K562 (cell line): ENCODE measurements at regions not wholly inside any gene's neighbourhood (a gene's known extent, or its start where the extent isn't known, plus 50 kb on each side); places are given as distances from the start of the nearest gene placed in this dataset.

ENCODE experiments used
- ATAC-seq: fragments of 200-7000 bp; cut with Tn5 transposase; 3 replicates; pipeline ENCODE4 v1.9.1; 2020; ENCODE audit warnings: moderate library complexity
- BruUV-seq: library from RNA; stranded (reverse); fragments of 400-500 nt; replicated peaks from 2 replicates; lab custom pipeline; 2021; lab: Mats Ljungman, UMichigan
- CTCF ChIA-PET: fragments of 300-600 bp; formaldehyde crosslinking; extraction: SDS; loops from one replicate; lab custom pipeline; 2021; ENCODE audit warnings: low intra/inter-chr PET ratio; lab: Yijun Ruan, JAX
- POLR2A ChIA-PET: fragments of 300-600, 350-650 bp; sonication (Branson Sonifier 250); formaldehyde crosslinking; extraction: SDS; loops from one replicate; lab custom pipeline; 2021; ENCODE audit warnings: antibody characterized with exemption, inconsistent platforms; lab: Yijun Ruan, JAX
- DNase-seq, 4 experiments: peaks; one replicate each; pipeline versions ENCODE4 v3.0.0 to v3.0.0-alpha.2; 2011 to 2018; ENCODE audit warnings: low spot score in 3 of 4, mixed read lengths in 3 of 4; ENCODE audit errors: extremely low read depth in 1 of 4
- FAIRE-seq: peaks from 2 replicates; lab custom pipeline; 2011; peaks lifted over from hg19 to GRCh38; lab: Jason Lieb, UNC
- H2AFZ ChIP-seq: 2 replicates; pipeline ENCODE4 v1.6.0; 2011; ENCODE audit warnings: low read depth, low read length, control low read depth, inconsistent platforms
- H3K27ac ChIP-seq: fragments of 200-600 bp; 3 replicates; pipeline ENCODE4 v1.8.0; 2011; ENCODE audit warnings: low read depth, mild to moderate bottlenecking, control low read depth, inconsistent platforms, low read length, moderate library complexity, mixed read lengths; ENCODE audit errors: extremely low read depth
- H3K27me3 ChIP-seq, 2 experiments: fragments of 300-600 bp in 1 of 2; 2 replicates in 1 of 2; 3 replicates in 1 of 2; pipeline versions ENCODE4 v1.6.0 to v1.8.0; 2011; ENCODE audit warnings: inconsistent platforms in 2 of 2, low read length in 2 of 2, mild to moderate bottlenecking in 1 of 2, mixed read lengths in 1 of 2, moderate library complexity in 1 of 2; ENCODE audit not compliant: control insufficient read depth in 2 of 2, insufficient read depth in 2 of 2
- H3K36me3 ChIP-seq: fragments of 300-600 bp; 3 replicates; pipeline ENCODE4 v1.8.0; 2011; ENCODE audit warnings: mild to moderate bottlenecking, low read length, inconsistent platforms; ENCODE audit not compliant: control insufficient read depth, insufficient read depth
- H3K4me1 ChIP-seq, 2 experiments: fragments of 200-600 bp in 1 of 2; replicated peaks in 1 of 2; 2 replicates in 1 of 2; 3 replicates in 1 of 2; pipeline versions ENCODE4 v1.5.1 to v1.8.0; 2011; ENCODE audit warnings: inconsistent platforms in 2 of 2, low read length in 2 of 2, mild to moderate bottlenecking in 1 of 2, mixed read lengths in 1 of 2, moderate library complexity in 1 of 2; ENCODE audit not compliant: control insufficient read depth in 2 of 2, insufficient read depth in 2 of 2
- H3K4me2 ChIP-seq: 2 replicates; pipeline ENCODE4 v1.6.1; 2011; ENCODE audit warnings: low read length, control low read depth, inconsistent platforms, mixed read lengths; ENCODE audit not compliant: insufficient read depth
- H3K4me3 ChIP-seq: fragments of 200-600 bp; sonication (generic), shearing (Covaris generic); 2 replicates; pipeline ENCODE4 v1.5.1; 2016; ENCODE audit warnings: control low read depth, inconsistent platforms
- H3K79me2 ChIP-seq: fragments of 200-600 bp; 3 replicates; pipeline ENCODE4 v1.8.0; 2011; ENCODE audit warnings: low read length, inconsistent platforms; ENCODE audit not compliant: control insufficient read depth, insufficient read depth
- H3K9ac ChIP-seq, 2 experiments: 2 replicates each; pipeline versions ENCODE4 v1.6.0 to v1.6.1; 2011; ENCODE audit warnings: low read depth in 2 of 2, low read length in 2 of 2, control low read depth in 1 of 2, inconsistent platforms in 1 of 2, mild to moderate bottlenecking in 1 of 2, mixed read lengths in 1 of 2; ENCODE audit not compliant: insufficient read depth in 1 of 2
- H3K9me1 ChIP-seq: one replicate; pipeline ENCODE4 v1.6.0; 2011; ENCODE audit warnings: inconsistent platforms, mild to moderate bottlenecking, low read length, moderate library complexity; ENCODE audit not compliant: control insufficient read depth, insufficient read depth
- H3K9me3 ChIP-seq: replicated peaks from 2 replicates; pipeline ENCODE4 v1.5.1; 2011; ENCODE audit warnings: low read depth, low read length, inconsistent platforms; ENCODE audit not compliant: control insufficient read depth, insufficient read depth
- H4K20me1 ChIP-seq: replicated peaks from 2 replicates; pipeline ENCODE4 v1.6.1; 2011; ENCODE audit warnings: low read length, inconsistent platforms, mixed read lengths; ENCODE audit not compliant: control insufficient read depth, insufficient read depth
- FOXA1 ChIP-seq: fragments of 450-650 bp; IDR thresholded peaks from 2 replicates; pipeline ENCODE4 v1.6.1; 2016; ENCODE audit warnings: mild to moderate bottlenecking, borderline replicate concordance
- FOXJ3 ChIP-seq: sonication (generic); formaldehyde crosslinking; IDR thresholded peaks from 2 replicates; pipeline ENCODE4 v1.4.0; 2020; ENCODE audit warnings: mild to moderate bottlenecking, missing genetic modification reagents
- FOXM1 ChIP-seq, 2 experiments: fragments of 450-650 bp in 1 of 2; sonication (generic) in 1 of 2; formaldehyde crosslinking in 1 of 2; IDR thresholded peaks; 2 replicates each; pipeline versions ENCODE4 v1.6.1 to v1.9.0; 2017 to 2022; ENCODE audit warnings: low read depth in 2 of 2, mild to moderate bottlenecking in 2 of 2, missing genetic modification reagents in 1 of 2, moderate library complexity in 1 of 2
- KLF1 ChIP-seq: fragments of 450-650 bp; IDR thresholded peaks from 2 replicates; pipeline ENCODE4 v1.6.1; 2016; ENCODE audit warnings: missing genetic modification characterization, missing compliant biosample characterization
- POLR2H ChIP-seq: IDR thresholded peaks from 2 replicates; pipeline ENCODE4 v1.6.1; 2016; ENCODE audit warnings: missing genetic modification characterization, low read depth, mild to moderate bottlenecking, control low read depth, missing compliant biosample characterization, moderate library complexity
- RFX5 ChIP-seq: IDR thresholded peaks from 2 replicates; pipeline ENCODE4 v1.6.1; 2011; ENCODE audit warnings: low read depth, mild to moderate bottlenecking, improper control_type of control experiment, low read length
- SREBF2 ChIP-seq: sonication (generic); formaldehyde crosslinking; IDR thresholded peaks from 2 replicates; pipeline ENCODE4 v1.4.0; 2020; ENCODE audit warnings: mild to moderate bottlenecking, missing genetic modification reagents
- THRAP3 ChIP-seq: fragments of 450-650 bp; IDR thresholded peaks from 2 replicates; pipeline ENCODE4 v1.6.1; 2016; ENCODE audit warnings: mild to moderate bottlenecking, inconsistent platforms, borderline replicate concordance
- WGBS: fragments of 100-300 bp; shearing (Covaris generic); methylation state at CpG from one replicate; pipeline ENCODE4 v1.1.6; 2016; ENCODE audit warnings: low coverage, mixed read lengths; ENCODE audit not compliant: insufficient coverage; ENCODE audit errors: missing lambda C conversion rate; 5-methylcytosine and 5-hydroxymethylcytosine counted together
- in situ Hi-C: fragments of 300-500 bp; cut with MboI; formaldehyde crosslinking; loops from 4 replicates; pipeline ENCODE4 v1.15.0; 2018; ENCODE audit warnings: inconsistent platforms, mixed read lengths
- intact Hi-C: fragments of 100-400 bp; cut with micrococcal nuclease; formaldehyde crosslinking; loops from 2 replicates; pipeline ENCODE4 v1.14.2; 2022

DNA sequence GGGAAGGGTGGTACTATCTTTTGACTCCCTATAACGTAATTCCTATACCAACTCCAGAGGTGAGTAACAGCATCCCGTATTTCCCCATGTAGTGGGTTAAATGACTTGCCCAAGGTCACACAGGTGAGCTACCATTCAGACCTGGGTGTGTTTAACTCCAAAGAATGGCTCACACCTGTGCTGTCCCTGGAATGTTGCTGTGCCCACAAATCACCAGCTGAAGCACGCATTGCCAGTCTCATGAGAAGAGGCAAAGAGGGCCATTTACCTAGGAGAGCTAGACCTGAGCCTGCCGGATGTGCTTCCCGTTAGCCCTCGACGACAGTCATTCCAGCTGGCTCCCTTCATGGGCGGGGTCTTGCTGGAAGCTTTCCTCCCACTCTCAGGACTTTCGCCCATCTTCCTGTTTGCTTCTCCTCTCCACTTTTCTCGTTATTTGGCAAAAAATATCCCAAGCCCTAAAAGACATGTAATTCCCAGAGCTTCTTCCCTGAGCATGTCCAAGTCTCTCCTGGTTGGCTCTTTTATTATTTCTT lies 106.6 kb upstream of the VASH1 start:
- Histone ChIP-seq H3K4me2 (no peak overlapping the region), H2AFZ (no peak overlapping the region), H4K20me1 (no peaks in the 10 kb centered on the region; the same call in 1 of the 2 replicates), H3K9ac (no peak overlapping the region), H3K27ac (no peak overlapping the region), H3K9me1 (no peaks in the 10 kb centered on the region), H3K27me3 (peaks cover 0 to 26% of the 10 kb centered on the region in 2 experiments; a peak in 3 of 5 replicates), H3K79me2 (no peaks in the 10 kb centered on the region), H3K4me1 (no peaks in the 10 kb centered on the region), H3K36me3 (no peaks in the 10 kb centered on the region), H3K9me3 (no peaks in the 10 kb centered on the region), H3K4me3 (no peak overlapping the region)
- TF ChIP-seq FOXJ3 (CRISPR knock-in tag) = no peak
- TF ChIP-seq SREBF2 (CRISPR knock-in tag) = no peak
- no peak for TF ChIP-seq FOXM1 (IDR thresholded peaks at IDR 0.05; ENCODE audit: low read depth)
- no peak for TF ChIP-seq FOXM1 (CRISPR knock-in tag; IDR thresholded peaks at IDR 0.05; ENCODE audit: low read depth)
- TF ChIP-seq RFX5 = no peak
- no peak for TF ChIP-seq POLR2H (tag)
- no peak for TF ChIP-seq FOXA1
- TF ChIP-seq KLF1 (tag) = no peak
- no peak for TF ChIP-seq THRAP3
- in situ Hi-C loops (loop anchor here (10.0 kb wide), 2 partner anchors 600 to 940 kb away; no protein-coding TSS in a partner anchor), intact Hi-C loops (no loop called here)
- ChIA-PET POLR2A (interaction anchor here (0.6 kb wide), 1 partner anchor 34 kb away, joined by 3 read pairs; no protein-coding TSS in a partner anchor), CTCF (no interaction called here)
- BruUV-seq = no TSS peak
- no peak for FAIRE-seq
- no peak for DNase-seq
- WGBS = 2% methylated on average over 10 of the region's 10 CpGs
- ATAC-seq = no peak
